HG03039 (cell line): ENCODE measurements at regions not wholly inside any gene's neighbourhood (a gene's known extent, or its start where the extent isn't known, plus 50 kb on each side); places are given as distances from the start of the nearest gene placed in this dataset.
"Not testable (repeated sequence)": the region's sequence is repeated elsewhere in the genome, so short reads cannot be mapped to it uniquely, and the experiment has no call there.

Experiments
- ATAC-seq: cut with Tn5 transposase; IDR thresholded peaks from one replicate; pipeline ENCODE4 v1.9.1; 2021; ENCODE audit warnings: mild to moderate bottlenecking, moderate library complexity; ENCODE audit not compliant: unreplicated experiment

DNA sequence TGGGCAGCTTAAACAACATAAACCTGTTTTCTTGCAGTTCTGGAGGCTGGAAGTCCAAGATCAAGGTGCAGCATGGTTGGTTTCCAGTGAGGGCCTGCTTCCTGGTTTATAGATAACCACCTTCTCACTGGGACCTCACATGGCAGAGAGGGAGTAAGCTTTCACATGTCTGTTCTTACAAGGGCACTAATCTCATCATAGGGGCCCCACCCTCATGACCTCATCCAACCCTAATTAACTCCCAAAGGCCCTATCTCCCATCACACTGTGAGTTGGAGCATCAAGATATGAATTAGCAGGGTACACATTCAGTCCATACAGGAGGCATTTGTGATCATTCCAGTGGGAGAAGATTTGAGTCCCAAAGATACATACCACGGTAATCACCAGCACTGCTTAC is 50.5 kb upstream of the GRIN2A start:
- no peak for ATAC-seq

GRCh38 chr16:10239640-10240039 is 57.4 kb upstream of the GRIN2A start:
- ATAC-seq, result no peak

- no peak for ATAC-seq
These were observed 58.8 kb upstream of the GRIN2A start for GRCh38 chr16:10240854-10241613.

GRCh38 chr16:10242097-10242496 is 59.9 kb upstream of the GRIN2A start:
- ATAC-seq, result no peak

GRCh38 chr16:10242916-10243315 is 60.7 kb upstream of the GRIN2A start:
- no peak for ATAC-seq

DNA sequence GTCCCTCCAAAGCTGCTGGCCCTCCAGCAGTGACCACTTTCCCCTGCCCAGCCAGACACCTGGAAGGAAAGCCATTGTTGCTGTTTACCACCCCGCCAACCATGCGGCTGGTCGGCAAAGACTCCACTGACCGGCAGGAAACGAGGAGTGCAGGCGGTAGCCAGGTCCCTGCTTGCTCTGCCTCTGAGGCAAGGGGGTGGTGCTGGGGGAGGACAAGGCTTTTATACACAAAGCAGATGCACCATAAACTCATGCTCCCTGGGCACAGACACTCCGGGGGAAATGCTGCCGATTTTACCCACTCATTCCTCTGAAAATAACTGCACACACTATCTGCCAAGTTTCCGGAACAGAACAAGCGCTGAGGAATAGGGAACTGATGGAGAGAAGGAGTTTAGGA is 62.8 kb upstream of the GRIN2A start:
- ATAC-seq, result no peak

DNA sequence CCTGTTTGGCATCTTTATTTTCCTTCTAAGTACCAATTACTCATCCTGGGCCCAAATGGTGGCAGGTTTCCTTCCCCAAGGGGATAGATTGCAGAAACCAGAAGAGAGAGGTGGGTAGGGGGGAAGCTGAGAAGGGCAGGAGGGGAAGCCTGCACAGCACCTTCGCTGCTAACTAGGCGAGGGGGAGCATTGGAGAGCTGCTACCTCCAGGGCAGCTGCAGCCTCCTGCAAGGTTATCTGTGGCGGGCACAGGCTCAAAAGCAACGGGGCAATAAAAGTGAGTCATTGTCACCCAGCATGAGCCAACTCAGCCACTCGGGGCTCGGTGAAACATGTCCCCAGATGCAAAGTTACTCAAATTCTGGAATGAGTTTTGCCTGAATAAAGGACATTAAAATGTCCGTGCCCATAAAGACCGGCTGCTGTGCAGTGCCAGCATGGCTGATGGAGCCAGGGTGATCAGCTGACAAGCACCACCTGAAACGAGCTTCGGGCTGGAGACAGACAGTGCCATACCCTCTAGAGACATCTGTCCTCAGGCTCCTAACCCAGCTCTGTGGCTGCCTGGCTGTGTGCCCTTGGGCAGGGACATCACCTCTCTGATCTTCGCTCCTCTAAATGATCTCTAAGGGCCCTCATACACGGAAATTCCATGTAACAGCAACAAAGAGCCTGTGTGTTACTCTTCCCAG is 68.1 kb upstream of the GRIN2A start:
- ATAC-seq, result no peak

- no peak for ATAC-seq
These were observed 69.9 kb upstream of the GRIN2A start for GRCh38 chr16:10252155-10252554.

- ATAC-seq, result no peak
These were observed 71.2 kb upstream of the GRIN2A start for GRCh38 chr16:10253409-10253808.

DNA sequence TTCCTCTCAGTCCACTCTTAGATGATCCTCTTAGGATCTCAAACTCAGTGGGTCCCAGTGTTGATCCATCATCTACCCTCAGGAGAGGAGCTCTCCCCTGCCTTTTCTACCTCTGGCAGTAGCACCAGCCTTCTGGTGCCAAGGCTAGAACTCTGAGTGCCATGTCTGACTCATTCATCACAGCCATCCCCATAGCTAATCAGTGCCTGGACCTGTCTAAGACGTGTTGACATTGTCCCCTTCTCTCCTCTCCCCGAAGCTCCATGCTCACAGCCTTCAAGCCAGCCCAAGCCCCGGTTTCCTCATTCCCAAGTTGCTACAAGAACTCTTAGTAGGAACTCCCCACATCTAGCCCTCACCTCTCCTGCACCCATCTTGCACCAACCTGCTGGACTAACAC is 73.5 kb upstream of the GRIN2A start:
- ATAC-seq, result no peak

GRCh38 chr16:10256784-10257641 is 74.8 kb upstream of the GRIN2A start:
- ATAC-seq, result no peak

- not testable (repeated sequence) for ATAC-seq
These were observed 75.5 kb upstream of the GRIN2A start for GRCh38 chr16:10257642-10258251.

DNA sequence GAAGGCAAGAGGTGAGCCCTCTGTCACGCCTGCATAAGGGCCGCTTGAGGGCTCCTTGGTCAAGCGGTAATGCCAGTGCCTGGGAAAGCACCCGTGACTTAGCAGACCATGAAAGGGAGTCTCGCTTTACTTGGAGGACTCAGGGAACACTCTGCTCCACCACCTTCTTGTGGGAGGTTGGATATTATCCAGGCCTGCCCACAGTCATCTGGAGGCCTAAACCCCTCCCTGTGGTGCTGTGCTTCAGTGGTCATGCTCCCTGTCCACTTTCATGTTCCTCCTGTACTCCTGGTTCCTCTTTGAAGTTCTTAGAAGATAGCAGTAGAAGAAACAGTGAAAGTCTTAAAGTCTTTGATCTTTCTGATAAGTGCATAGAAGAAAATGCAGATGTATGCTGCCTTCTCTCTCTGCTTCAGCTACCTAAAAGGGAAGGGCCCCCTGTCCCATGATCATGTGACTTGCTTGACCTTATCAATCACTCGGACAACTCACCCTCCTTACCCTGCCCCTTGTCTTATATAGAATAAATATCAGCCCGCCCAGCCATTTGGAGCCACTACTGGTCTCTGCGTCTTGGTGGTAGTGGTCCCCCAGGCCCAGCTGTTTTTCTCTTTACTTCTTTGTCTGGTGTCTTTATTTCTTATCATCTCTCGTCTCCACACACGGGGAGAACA is 76.8 kb upstream of the GRIN2A start:
- not testable (repeated sequence) for ATAC-seq

- no peak for ATAC-seq
These were observed 78.8 kb upstream of the GRIN2A start for GRCh38 chr16:10261077-10261476.

GRCh38 chr16:10261526-10261925 is 79.3 kb upstream of the GRIN2A start:
- not testable (repeated sequence) for ATAC-seq

DNA sequence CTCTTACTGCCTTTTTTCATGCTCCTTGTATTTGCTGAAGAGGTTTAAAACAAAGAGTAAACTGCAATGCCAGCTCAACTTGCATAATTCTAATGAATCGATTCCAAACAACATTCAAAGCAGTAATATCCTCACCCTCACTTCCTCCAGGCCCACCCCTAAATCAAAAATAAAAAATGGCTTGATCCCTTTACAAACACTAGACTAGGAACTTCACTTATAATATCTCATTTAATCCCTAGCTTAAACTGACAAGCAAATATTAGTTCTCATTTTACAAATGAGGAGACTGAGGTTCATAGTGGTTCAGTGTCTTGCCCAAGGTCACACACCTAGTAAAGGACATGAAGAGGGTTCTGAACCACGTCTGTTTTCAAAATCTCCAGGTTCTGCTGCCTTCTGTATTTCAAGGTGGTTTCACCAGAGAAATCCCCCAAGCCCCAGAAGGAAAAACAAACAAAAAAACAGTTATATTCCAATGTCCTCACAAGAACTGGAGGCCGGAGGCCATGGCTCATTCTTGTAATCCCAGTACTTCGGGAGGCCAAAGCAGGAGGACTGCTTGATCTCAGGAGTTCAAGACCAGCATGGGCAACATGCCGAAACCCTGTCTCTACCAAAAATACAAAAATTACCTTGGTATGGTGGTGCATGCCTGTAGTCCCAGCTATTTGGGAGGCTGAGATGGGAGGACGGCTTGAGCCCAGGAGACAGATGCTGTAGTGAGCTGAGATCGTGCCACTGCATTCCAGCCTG is 80.3 kb upstream of the GRIN2A start:
- ATAC-seq, result no peak

- no peak for ATAC-seq
These were observed 83.8 kb upstream of the GRIN2A start for GRCh38 chr16:10265770-10266615.

DNA sequence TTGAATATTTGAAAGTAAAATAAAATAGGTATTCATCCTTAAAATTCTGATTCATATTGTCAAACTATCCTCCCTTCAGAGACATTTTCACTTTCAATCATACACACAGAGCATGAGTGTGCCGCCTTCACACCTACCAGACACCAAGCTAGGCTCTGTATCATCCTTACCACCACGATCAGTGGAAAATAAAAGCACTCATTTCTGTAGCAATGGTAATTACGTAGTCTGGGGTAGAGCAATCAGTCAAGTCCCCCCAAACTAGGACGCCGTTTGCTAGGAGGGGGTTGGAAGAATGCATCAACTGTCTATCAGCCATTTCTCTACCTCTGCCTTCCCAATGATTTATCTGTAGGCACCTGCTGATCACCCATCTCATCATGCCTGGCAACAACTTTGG is 84.6 kb upstream of the GRIN2A start:
- no peak for ATAC-seq

DNA sequence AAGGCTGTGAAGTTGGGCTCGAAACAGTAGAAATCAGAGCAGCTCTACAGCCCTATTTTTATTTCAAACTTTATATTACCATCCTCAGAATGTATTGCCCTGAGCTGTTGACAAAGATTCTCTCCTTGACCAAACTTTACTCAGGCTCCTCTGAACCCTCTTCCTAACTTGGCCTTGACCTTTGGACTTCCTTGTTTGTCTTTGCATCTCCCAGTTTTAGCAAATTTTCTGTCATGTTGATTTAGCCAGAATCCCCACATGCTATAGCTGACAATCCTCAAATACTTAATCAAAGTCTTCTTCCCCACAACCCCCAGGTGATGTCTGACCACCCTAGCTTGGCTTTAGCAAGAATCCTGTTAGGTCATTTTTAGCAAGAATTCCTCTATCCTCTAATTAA is 87.4 kb upstream of the GRIN2A start:
- no peak for ATAC-seq
